Mammary epithelial cell (primary cell): ENCODE measurements at regions not wholly inside any gene's neighbourhood (a gene's known extent, or its start where the extent isn't known, plus 50 kb on each side); places are given as distances from the start of the nearest gene placed in this dataset.

ENCODE experiments used
- CTCF ChIP-seq, 2 donors: IDR thresholded peaks in 1 of 2; conservative IDR thresholded peaks in 1 of 2; 2 replicates each; pipeline ENCODE4 v1.5.1; 2011 to 2012; ENCODE audit warnings: inconsistent platforms in 2 of 2, low read length in 2 of 2, mild to moderate bottlenecking in 2 of 2, control low read depth in 1 of 2, low read depth in 1 of 2; ENCODE audit not compliant: insufficient read depth in 1 of 2; ENCODE audit errors: extremely low read depth in 1 of 2
- EZH2 ChIP-seq: IDR thresholded peaks from 2 replicates; pipeline ENCODE4 v1.6.1; 2012; ENCODE audit warnings: low read length, inconsistent platforms, borderline replicate concordance

- TF ChIP-seq CTCF (conservative IDR thresholded peaks at IDR 0.05 in 1 of 2, IDR thresholded peaks at IDR 0.05 in 1 of 2; ENCODE audit: extremely low read depth in 1 of 2, insufficient read depth in 1 of 2, low read depth in 1 of 2, low read length in 2 of 2) (no peak), EZH2 (no peak)
These were observed 271.7 kb upstream of the BTG1 start for GRCh38 chr12:92417373-92417772.
